DMS153 treated with DMSO at 0.1 percent for 48 hours (cell line): ENCODE measurements at regions not wholly inside any gene's neighbourhood (a gene's known extent, or its start where the extent isn't known, plus 50 kb on each side); places are given as distances from the start of the nearest gene placed in this dataset.

Experiments used
- DNase-seq: peaks from one replicate; lab custom pipeline; 2025; ENCODE audit not compliant: unreplicated experiment; lab: John Stamatoyannopoulos, UW

DNA sequence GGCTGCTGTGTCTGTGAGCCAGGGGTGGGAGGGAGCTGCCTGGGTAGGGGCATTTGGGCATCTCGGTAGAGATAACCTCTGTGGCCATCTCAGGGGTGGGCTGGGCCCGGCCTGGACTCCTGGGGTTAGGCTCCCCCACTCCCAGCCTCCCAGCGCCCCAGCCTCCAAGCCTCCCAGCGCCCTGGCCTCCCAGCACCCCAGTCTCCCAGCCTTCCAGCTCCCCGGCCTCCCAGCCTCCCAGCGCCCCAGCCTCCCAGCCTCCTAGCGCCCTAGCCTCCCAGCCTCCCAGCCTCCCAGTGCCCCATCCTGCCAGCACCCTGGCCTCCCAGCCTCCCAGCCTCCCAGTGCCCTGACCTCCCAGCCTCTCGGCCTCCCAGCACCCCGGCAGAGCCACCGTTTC lies 85.1 kb upstream of the TTC34 start:
- DNase-seq = no peak

DNA sequence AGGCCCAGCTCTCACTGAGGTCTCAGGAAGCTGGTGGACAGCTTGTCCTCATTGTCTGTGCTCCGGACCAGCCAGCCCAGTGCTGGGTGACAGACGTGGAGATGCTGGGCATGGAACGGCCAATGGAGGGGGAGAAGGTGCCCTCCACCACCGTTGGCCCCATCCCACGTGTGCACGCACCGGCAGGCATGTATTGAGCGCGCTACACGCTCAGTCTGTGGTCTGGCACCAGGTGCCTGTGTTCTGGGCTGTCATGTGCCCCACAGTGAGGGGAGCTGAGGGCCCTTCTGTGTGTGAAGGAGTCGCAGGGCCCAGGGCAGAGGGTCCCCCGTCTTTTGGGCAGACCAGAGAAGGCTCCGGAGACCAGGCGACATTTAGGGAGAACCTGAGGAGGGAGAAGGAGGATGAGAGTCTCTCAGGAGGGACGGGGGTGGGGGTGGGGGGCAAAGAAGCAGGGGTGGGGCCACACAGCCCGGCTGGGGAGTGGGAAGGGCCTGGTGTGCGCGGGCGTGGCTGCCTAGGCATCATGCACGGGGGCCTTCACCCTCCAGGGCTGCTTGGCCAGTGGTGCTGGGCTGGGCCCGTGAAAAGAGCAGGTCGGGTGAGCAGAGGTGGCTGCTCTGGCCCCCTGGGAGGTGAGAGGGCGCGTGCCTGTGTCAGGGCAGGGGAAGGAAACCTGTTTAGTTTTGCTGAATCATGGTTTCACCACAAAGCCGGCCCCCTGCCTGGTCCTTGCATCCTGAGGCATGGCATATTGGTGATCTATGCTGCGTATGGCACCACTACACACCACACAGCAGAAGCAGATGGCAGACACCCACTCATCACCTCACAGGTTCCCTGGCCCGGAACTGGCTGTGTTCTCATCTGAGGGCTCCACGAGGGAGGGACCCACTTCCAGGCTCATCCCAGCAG lies 86.7 kb upstream of the TTC34 start:
- DNase-seq = no peak

DNA sequence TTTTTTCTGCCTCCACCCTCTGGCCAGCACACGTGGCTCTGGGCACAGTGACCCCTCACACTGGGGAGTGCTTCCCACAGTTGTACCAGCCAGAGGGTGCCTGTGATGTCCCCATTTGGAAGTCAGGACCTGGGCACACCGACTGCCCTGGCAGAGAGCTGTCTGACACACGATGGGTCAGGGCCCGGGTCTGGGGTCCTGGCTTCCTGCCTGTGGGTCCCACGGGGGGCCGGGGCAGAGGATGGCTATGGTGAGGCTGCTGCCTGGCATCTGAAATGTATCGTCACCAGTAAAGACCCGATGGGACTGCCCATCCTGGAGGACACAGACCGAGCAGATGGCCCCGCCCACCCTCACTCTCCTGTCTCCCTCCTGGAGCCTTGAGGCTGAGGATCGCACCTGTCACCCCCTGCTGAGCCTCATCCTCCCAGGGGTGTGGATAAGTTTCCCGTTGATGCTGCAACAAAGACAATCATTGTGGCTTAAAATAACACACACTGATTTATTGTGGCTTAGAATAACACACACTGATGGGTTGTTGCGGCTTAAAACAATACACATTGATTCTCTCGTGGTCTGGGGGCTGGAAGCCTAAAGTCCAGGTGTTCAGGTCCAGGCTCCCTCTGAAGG lies 88.8 kb upstream of the TTC34 start:
- DNase-seq = no peak

DNA sequence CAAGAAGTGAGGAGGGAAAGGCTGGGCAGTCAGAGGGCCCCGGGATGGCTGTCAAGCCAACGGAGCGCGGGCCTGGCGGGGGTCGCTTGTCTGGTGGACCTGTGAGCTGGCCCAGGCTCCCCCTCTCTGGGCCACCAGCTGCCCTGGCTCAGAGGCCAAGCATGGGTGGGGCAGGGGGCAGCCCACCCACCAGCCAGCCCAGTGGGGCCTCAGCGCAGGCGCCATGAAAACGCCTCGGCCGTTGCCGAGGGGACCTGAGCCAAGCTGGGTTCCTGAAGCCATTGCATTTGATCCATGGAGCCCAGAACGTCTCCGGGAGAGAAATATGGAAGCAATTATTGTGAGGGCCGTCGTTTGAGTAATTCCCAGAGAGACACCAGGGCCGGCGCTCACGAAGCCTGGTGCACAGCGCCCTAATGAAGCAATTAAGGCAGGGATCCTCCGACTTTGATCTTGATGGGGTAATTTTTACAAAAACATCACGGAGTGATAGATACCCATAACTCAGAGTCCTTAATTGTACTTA lies 90.5 kb upstream of the TTC34 start:
- DNase-seq = no peak

DNA sequence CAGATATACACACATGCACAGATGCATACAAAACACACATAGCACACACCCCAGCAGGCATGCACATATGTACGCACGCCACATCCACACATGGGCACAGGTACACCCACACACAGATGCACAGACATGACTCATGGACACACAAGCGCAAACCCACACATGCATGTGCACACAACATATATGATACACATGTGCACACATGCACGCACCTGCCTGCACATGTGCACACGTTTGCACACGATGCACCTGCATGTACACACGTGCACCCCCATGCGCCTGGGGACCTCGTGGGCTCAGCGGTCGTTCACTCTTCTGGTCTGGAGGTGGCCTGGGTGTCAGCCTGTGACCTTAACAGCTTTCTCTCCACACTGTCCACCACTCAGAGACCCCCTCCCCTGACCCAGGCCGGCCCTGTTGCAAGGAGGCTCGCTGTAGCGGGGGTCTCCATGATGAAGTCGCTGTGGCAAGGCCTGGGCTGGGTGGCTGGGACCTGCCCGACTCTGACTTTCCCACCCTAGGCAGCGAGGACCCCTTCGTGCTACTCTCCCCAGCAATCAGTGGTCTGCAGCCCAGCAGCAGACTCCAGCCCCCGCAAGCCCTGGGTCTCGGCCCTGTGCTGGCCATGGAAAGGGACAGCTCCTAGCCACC lies 92.1 kb upstream of the TTC34 start:
- no peak for DNase-seq

DNA sequence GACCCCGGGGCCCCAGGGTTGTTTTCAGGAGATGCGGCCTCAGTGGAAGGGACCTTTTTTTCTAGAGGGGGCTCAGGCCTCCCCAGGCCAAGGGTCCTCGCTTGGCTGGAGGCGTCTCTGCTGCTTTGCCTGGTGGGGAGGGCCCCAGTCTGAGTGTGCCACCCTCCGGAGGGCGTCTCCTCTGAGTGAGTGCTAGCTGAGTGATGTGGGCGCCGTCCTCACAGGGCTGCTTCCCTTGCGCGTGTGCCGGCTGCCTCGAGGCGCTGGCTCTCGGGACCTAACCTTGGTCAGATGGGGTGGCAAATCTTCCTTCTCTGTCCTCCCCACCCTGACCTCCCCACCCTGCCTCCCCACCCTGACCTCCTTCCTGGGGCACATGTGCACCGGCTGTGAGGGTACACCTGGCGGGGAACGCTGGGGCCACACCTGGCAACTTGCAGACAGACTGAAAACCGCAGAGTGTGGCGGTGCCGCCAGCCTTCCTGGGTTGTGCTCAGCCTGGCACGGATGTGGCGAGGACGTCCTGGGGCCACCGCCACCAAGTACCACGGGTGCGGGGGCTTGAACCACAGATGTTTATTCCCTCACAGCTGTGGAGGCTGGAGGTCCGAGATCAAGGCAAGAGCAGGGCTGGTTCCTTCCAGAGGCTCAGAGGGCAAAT lies 93.0 kb upstream of the TTC34 start:
- DNase-seq = no peak

DNA sequence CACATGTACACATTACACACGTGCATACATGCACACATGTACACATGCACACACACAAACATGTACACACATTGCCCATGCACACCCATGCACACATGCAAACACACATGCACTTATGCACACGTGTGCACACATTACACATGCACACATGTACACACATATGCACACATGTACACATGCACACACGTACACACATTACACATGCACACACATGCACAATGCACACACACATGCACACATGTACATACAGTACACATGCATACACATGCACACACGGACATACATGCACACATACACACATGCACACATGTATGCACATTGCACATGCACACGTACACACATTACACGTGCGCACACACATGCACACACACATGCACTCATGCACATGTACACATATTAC lies 95.3 kb upstream of the TTC34 start:
- no peak for DNase-seq

DNA sequence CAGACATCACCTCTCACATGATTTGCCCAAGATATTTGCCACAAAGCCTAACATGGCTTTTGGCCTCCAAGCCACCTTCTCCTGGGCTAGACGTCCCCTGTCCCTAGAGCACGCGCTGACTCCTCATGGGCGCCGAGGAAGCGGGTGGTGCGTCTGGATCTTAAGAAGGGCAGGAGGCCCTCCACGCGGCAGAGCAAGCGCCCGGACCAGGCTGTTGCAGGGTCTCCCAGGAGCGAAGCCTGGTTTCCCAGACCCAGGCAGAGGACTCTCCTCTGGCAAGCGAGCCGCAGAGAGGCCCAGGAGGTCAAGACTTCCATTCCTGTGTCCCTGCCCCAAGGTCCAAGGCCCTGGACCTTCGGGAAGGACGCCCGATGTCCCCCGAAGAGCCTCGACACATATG lies 101.7 kb upstream of the TTC34 start:
- DNase-seq = no peak

DNA sequence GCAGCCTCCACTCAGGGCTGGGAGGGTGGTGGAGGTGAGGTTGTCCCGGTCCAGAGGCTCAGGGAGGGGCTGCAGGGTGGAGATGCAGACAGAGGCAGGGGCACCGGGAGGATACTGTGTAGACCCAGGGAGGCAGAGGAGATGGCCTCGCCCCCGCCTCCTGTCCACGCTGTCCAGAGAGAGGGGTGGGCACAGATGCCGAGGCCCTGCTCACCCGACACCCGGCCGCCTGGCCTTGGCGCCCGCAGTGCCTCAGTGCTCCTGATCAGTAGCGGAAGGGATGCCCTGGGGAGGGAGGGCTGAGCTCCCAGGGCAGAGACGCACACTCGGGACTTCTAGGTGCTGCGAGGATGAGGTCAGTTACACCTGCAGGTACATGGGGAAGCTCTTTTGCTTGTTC lies 102.7 kb upstream of the TTC34 start:
- no peak for DNase-seq

DNA sequence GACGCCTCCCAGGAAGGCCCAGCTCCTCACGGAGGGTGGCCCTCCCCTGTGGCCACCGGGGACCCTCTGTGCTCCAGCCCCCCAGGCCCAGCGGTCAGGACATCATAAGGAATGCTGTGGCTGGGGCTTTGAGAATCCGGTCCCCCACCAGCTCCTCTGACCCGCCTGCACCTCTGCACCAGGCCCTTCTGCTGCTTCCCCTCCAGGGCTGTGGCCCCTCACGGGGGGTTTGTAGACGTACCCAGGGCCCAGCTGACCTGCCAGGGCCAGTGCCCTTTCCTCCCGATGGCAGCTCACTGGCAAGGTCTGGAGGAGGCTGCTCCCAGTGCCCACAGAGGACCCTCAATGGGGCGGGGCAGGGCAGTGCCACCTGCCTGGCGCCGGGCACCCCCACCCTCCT lies 103.9 kb upstream of the TTC34 start:
- no peak for DNase-seq

DNA sequence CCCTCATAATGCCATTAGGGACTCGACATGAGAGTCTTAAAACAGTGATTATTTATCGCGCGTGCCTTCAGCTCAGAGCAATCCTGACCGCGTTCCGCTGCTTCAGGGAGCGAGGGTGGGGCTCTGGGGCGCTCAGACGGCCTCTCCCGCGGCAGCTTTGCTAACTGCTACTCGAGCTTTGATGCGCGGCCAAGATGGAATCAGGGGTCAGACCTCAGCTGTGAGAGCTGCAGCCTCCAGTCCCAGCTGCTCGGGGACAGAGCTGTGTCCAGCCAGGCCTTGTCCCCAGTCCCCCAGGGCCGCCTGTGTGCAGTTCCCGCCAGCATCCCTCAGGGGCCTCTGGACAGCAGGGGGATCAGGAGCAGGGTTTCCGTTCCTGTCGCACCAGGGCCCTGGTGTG lies 104.6 kb upstream of the TTC34 start:
- no peak for DNase-seq

DNA sequence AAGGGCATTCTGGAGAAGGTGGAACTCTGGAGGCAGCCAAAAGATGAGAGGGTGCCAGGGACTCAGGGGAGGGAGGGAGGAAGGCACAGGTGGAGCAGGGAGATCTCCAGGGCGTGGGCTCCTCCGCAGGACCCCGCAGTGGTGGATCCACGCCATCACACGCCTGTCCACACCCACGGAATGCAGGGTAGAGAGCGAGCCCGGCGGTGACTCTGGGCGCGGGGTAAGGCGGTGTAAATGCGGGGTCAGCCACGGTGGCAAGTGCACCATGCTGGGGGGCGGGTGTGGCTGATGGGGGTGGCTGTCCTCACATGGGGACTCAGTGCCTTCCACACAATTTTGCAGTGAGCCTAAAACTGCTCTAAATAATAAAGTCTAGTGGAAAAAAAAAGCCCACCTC lies 105.1 kb upstream of the TTC34 start:
- no peak for DNase-seq

DNA sequence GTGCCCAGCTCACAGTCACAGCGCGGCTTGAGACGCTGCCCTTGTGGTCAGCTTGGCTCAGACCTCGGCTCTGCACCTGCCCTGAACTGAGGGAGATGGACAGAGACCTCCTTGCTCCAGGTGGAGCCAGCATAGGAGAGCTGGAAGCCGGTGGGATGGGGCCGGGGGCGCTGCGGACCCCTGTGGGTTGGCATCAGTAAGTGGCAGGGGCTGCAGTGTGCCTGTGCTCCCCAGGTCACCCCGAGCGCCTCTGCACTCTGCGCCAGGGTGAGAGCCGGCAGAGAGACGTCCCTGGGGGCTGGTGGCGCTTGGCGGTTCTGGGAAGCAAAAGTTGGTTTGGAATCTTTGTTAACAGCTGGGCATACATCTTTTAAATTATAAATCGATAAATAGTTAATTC lies 105.6 kb upstream of the TTC34 start:
- no peak for DNase-seq

DNA sequence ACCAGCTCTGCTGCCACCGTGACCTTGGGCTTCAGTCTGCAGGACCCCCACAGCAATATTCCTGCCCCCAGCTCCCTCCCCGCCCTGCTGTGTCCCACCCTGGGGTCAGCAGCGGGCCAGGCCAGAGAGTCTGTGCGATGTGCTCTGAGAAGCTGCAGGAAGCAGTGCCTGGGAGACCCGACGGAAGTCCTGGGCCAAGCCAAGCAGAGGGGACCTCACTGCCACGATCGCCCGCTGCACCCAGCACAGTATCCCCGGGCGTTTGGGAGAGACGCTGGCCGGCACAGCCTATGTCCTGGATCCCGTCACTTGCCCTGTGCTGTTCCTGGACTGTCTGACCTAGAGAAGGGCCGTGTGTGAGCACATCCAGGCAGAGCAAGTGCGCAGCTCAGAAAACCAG lies 106.6 kb upstream of the TTC34 start:
- no peak for DNase-seq

DNA sequence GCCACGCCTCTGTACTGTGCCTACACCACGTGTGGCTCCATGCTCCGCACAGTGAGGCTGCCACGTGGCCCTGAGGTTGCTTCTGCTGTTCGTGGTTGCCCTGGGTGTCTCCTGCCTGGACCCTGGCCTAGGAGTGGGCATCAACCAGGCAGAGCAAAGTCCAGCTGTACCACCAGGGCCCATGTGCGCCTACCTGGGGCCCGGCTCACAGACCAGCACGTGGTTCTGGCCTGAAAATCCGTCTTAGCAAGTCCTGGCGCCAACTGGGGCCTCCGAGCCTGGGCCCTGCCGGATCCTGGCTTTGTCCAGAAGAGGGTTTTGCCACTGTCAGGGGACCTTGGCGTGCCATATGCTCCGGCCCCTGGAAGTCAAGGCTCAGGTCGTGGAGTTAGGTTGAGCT lies 107.1 kb upstream of the TTC34 start:
- DNase-seq = no peak

DNA sequence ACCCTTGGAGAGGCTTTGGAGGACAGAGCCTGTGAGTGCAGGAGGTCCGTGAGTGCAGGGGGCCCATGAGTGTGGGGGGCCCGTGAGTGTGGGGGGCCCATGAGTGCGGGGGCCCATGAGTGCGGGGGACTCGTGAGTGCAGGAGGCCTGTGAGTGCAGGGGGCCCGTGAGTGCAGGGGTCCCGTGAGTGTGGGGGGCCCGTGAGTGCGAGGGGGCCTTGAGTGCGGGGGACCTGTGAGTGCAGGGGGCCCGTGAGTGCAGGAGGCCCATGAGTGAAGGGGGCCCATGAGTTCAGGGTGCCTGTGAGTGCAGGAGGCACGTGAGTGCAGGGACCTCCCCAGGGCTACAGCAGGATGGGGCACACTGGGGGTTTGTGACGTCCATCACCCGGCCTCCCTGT lies 108.3 kb upstream of the TTC34 start:
- DNase-seq = no peak

DNA sequence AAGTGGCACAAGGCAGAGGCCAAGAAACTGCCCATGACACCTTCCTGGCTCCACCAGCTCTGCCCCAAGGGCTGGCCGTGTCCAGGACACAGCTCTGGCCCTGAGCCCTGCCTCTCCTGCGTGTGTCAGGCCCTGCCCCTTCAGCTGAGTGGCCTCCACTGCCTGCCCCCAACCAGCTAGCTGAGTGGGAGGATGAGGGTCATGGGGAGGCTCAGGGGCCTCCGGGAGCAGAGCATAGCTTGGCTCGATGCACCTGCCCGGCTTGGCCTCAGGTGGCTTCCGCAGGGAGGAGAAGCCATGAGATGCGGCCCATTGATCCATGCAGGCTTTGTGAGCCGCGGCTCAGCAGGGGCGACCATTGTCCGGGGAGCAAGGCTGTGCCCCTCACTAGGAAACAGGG lies 108.7 kb upstream of the TTC34 start:
- no peak for DNase-seq

DNA sequence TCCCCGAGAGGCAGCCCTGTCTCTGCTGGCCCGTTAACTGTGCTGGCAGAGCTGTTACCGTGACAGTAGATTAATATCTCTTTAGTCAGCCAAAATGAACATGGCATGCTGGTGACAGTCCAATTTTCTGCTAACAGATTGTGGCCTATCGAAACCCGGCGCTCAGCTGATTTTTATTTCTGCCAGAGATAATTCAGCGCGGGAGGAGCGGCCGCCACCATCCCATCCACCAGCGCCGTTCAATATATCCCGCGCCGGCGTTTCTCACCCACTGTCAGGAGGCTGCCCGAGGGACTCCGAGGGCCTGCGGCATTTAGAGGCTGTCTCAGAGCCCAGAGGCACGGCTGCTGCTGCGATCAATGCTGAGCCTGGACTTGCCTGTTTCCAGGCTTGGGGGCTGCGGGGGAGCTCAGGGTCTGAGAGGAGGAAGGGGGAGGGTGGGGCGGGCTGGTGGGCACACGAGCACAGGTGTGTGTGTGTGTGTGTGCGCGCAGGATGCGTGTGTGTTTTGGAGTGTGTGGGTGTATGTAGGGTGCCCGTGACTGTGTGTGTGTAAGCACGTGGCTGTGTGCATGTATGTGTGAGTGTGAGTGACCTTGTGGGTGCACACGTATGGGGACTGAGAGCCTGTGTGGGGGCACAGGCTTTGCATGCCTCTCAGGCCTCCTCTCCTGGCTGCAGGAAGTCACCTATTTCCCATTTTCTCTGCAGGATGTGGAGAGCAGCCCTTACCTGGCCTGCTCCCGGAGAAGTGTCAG lies 109.7 kb upstream of the ACTRT2 start:
- DNase-seq = no peak

DNA sequence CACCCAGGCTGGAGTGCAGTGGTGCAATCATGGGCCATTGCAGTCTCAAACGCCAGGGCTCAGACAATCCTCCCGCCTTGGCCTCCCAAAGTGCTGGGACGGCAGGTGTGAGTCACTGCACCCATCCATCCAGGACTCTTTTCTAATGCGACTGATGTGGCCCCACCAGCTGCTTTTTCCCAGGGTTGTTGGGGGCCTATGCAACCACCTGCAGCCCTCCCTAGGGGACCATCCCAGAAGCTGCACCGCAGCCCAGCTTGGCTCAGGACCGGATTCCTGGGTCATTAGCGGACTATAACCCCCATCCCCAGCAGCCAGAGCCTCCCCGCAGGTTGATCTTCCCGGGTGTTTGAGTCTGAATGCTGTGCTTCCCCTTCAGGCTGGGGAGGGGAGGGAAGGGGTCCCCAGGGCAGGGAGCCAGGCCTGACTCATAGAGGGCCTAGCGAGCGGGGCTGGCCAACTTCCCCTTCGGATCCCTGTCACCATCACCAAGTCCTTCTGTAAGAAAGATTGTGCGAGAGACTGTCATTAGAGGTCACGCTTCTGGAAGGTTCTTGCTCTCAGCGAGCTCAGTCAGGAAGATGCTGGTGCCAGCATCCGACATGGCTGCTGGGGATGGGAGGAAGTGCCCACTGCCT lies 108.7 kb upstream of the ACTRT2 start:
- DNase-seq = no peak

DNA sequence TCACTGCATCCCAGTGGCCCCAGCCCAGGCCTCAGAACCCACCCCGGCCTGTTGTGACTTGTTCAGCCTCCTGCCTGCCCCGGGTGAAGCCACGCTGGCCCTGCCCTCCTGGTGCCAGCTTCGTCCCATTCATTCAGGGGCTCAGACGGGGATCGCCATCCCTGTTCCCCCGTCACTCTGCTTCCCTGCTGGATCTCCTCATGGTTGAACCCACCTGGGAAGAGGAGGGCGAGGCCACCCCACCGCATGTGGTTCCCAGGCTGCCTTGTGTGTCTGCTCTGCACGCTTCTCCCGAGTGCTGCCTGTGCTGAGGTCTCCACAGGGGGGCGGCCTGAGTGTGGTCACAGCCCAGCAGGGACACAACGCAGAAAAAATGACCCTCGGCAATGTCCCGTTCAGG lies 108.2 kb upstream of the ACTRT2 start:
- no peak for DNase-seq
